ENCODE measurements at regions not wholly inside any gene's neighbourhood (a gene's known extent, or its start where the extent isn't known, plus 50 kb on each side); places are given as distances from the start of the nearest gene placed in this dataset.

DNA sequence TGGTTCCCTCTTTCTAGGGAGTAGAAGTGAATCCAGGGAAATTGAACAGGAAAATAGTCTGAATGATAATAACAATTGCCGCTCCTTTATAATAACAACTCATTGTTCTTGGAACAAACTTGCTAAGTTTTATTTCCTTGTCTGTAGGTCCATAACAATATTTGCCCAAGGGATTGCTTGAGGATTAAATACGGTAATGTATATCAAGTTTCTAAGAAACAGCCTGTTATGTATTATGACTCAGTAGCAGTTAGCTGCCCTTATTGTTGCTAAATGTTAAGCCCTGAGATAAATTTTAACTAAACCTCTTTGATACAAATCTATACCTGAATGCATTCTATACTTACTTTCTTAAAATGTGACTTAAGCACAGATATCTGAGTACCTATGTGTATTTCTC, 215.9 kb upstream of the AADAT start:
- 63 to 80% methylated on average over 2 of the region's 2 CpGs for WGBS, 2 donors
- Histone ChIP-seq H3K4me1 (ENCODE audit: control insufficient read depth in 5 of 5, insufficient read depth in 5 of 5, low read length in 5 of 5) (no peaks in the 10 kb centered on the region), H3K27me3 (ENCODE audit: control insufficient read depth in 3 of 3, insufficient read depth in 3 of 3, low read length in 2 of 3) (no peaks in the 10 kb centered on the region), H3K36me3 (ENCODE audit: control insufficient read depth in 4 of 4, insufficient read depth in 4 of 4, low read length in 4 of 4) (no peaks in the 10 kb centered on the region), H3K4me3 (no peak overlapping the region), H3K9ac (ENCODE audit: insufficient read depth in 1 of 2, low read length in 2 of 2) (no peak overlapping the region), H3K9me3 (ENCODE audit: control insufficient read depth in 4 of 4, insufficient read depth in 3 of 4, low read length in 3 of 4) (no peaks in the 10 kb centered on the region), H3K27ac (ENCODE audit: low read depth in 1 of 2, low read length in 1 of 2) (no peak overlapping the region)
- DNase-seq = no peak
- TF ChIP-seq, protein P1, sequence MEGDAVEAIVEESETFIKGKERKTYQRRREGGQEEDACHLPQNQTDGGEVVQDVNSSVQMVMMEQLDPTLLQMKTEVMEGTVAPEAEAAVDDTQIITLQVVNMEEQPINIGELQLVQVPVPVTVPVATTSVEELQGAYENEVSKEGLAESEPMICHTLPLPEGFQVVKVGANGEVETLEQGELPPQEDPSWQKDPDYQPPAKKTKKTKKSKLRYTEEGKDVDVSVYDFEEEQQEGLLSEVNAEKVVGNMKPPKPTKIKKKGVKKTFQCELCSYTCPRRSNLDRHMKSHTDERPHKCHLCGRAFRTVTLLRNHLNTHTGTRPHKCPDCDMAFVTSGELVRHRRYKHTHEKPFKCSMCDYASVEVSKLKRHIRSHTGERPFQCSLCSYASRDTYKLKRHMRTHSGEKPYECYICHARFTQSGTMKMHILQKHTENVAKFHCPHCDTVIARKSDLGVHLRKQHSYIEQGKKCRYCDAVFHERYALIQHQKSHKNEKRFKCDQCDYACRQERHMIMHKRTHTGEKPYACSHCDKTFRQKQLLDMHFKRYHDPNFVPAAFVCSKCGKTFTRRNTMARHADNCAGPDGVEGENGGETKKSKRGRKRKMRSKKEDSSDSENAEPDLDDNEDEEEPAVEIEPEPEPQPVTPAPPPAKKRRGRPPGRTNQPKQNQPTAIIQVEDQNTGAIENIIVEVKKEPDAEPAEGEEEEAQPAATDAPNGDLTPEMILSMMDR (IDR thresholded peaks at IDR 0.05; ENCODE audit: control extremely low read depth, extremely low read depth) = no peak
- ATAC-seq (ENCODE audit: insufficient read depth, low FRiP score) = no peak

DNA sequence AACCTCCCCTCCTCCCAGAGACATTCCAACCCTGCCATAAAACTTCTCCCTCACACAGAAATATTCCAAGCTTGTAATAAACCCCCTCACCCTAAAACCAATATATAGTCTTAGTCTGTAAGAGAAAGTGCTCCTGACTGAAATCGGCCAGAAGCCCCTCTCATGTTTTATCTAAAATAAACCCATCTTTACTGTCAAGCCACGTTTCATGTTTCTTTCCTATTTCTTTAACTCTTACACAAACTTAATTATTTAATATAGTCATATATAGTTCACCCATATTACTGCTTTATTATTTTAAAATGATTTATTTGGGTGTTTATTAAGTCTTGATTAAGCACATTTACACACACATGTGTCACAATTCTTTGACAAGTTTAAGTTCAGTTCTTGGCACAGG, 191.3 kb upstream of the AADAT start:
- Histone ChIP-seq H3K4me1 (ENCODE audit: control insufficient read depth in 5 of 5, insufficient read depth in 5 of 5, low read length in 5 of 5) (no peaks in the 10 kb centered on the region), H3K4me3 (no peak overlapping the region), H3K27me3 (ENCODE audit: control insufficient read depth in 3 of 3, insufficient read depth in 3 of 3, low read length in 2 of 3) (no peaks in the 10 kb centered on the region), H3K27ac (ENCODE audit: low read depth in 1 of 2, low read length in 1 of 2) (no peak overlapping the region), H3K9ac (ENCODE audit: insufficient read depth in 1 of 2, low read length in 2 of 2) (no peak overlapping the region), H3K9me3 (ENCODE audit: control insufficient read depth in 4 of 4, insufficient read depth in 3 of 4, low read length in 3 of 4) (no peaks in the 10 kb centered on the region), H3K36me3 (ENCODE audit: control insufficient read depth in 4 of 4, insufficient read depth in 4 of 4, low read length in 4 of 4) (no peaks in the 10 kb centered on the region)
- ATAC-seq (ENCODE audit: insufficient read depth, low FRiP score) (no peak), DNase-seq (no peak)
- TF ChIP-seq, protein P1 (IDR thresholded peaks at IDR 0.05; ENCODE audit: control extremely low read depth, extremely low read depth) = no peak
- WGBS, 2 donors = 80 to 90% methylated on average over 2 of the region's 2 CpGs

- Histone ChIP-seq H3K36me3 (ENCODE audit: control insufficient read depth in 4 of 4, insufficient read depth in 4 of 4, low read length in 4 of 4) (no peaks in the 10 kb centered on the region), H3K27ac (ENCODE audit: low read depth in 1 of 2, low read length in 1 of 2) (no peak overlapping the region), H3K9ac (ENCODE audit: insufficient read depth in 1 of 2, low read length in 2 of 2) (no peak overlapping the region), H3K9me3 (ENCODE audit: control insufficient read depth in 4 of 4, insufficient read depth in 3 of 4, low read length in 3 of 4) (no peaks in the 10 kb centered on the region), H3K4me3 (no peak overlapping the region), H3K4me1 (ENCODE audit: control insufficient read depth in 5 of 5, insufficient read depth in 5 of 5, low read length in 5 of 5) (no peaks in the 10 kb centered on the region), H3K27me3 (ENCODE audit: control insufficient read depth in 3 of 3, insufficient read depth in 3 of 3, low read length in 2 of 3) (no peaks in the 10 kb centered on the region)
- DNase-seq = no peak
- TF ChIP-seq, protein P1 (IDR thresholded peaks at IDR 0.05; ENCODE audit: control extremely low read depth, extremely low read depth) = no peak
- ATAC-seq (ENCODE audit: insufficient read depth, low FRiP score) = no peak
Measured at GRCh38 chr4:170278460-170278859, 188.7 kb upstream of the AADAT start.

GRCh38 chr4:170274616-170275015, 184.9 kb upstream of the AADAT start:
- ATAC-seq (ENCODE audit: insufficient read depth, low FRiP score) (no peak), DNase-seq (no peak)
- H3K4me1 ChIP-seq (ENCODE audit: control insufficient read depth in 5 of 5, insufficient read depth in 5 of 5, low read length in 5 of 5) = no peaks in the 10 kb centered on the region
- no peaks in the 10 kb centered on the region for H3K27me3 ChIP-seq (ENCODE audit: control insufficient read depth in 3 of 3, insufficient read depth in 3 of 3, low read length in 2 of 3)
- H3K36me3 ChIP-seq (ENCODE audit: control insufficient read depth in 4 of 4, insufficient read depth in 4 of 4, low read length in 4 of 4) = no peaks in the 10 kb centered on the region
- H3K4me3 ChIP-seq = no peak overlapping the region
- no peak overlapping the region for H3K27ac ChIP-seq (ENCODE audit: low read depth in 1 of 2, low read length in 1 of 2)
- TF ChIP-seq, protein P1 (IDR thresholded peaks at IDR 0.05; ENCODE audit: control extremely low read depth, extremely low read depth) = no peak
- H3K9ac ChIP-seq (ENCODE audit: insufficient read depth in 1 of 2, low read length in 2 of 2) = no peak overlapping the region
- no peaks in the 10 kb centered on the region for H3K9me3 ChIP-seq (ENCODE audit: control insufficient read depth in 4 of 4, insufficient read depth in 3 of 4, low read length in 3 of 4)
- WGBS, 2 donors = 75 to 83% methylated on average over 4 of the region's 4 CpGs
